Effector CD4-positive, alpha-beta T cell (primary cell): ENCODE measurements at regions not wholly inside any gene's neighbourhood (a gene's known extent, or its start where the extent isn't known, plus 50 kb on each side); places are given as distances from the start of the nearest gene placed in this dataset.
"Not testable (repeated sequence)": the region's sequence is repeated elsewhere in the genome, so short reads cannot be mapped to it uniquely, and the experiment has no call there.

Experiments
- DNase-seq: peaks from one replicate; pipeline ENCODE4 v3.0.0-alpha.2; 2020

- DNase-seq: no peak
Measured at GRCh38 chrX:45454290-45454689, 253.6 kb upstream of the DIPK2B start.

- DNase-seq: no peak
Measured at GRCh38 chrX:45449982-45450381, 249.3 kb upstream of the DIPK2B start.

- DNase-seq: no peak
Measured at GRCh38 chrX:45447995-45448394, 247.3 kb upstream of the DIPK2B start.

GRCh38 chrX:45447331-45447730 is 246.7 kb upstream of the DIPK2B start:
- DNase-seq: no peak

- DNase-seq: no peak
Measured at GRCh38 chrX:45445745-45446412, 245.2 kb upstream of the DIPK2B start.

- DNase-seq: no peak
Measured at GRCh38 chrX:45437186-45437585, 236.5 kb upstream of the DIPK2B start.

- no peak for DNase-seq
Measured at GRCh38 chrX:45435481-45435880, 234.8 kb upstream of the DIPK2B start.

GRCh38 chrX:45434231-45434630 is 233.6 kb upstream of the DIPK2B start:
- no peak for DNase-seq

GRCh38 chrX:45428831-45429230 is 228.2 kb upstream of the DIPK2B start:
- DNase-seq: no peak

- DNase-seq: no peak
Measured at GRCh38 chrX:45424326-45424725, 223.7 kb upstream of the DIPK2B start.

- no peak for DNase-seq
Measured at GRCh38 chrX:45422216-45422925, 221.7 kb upstream of the DIPK2B start.

GRCh38 chrX:45421806-45422205 is 221.1 kb upstream of the DIPK2B start:
- DNase-seq: no peak

GRCh38 chrX:45404206-45404605 is 203.5 kb upstream of the DIPK2B start:
- no peak for DNase-seq

GRCh38 chrX:45401923-45402322 is 201.2 kb upstream of the DIPK2B start:
- no peak for DNase-seq

GRCh38 chrX:45400951-45401725 is 200.5 kb upstream of the DIPK2B start:
- DNase-seq: not testable (repeated sequence)

- no peak for DNase-seq
Measured at GRCh38 chrX:45400027-45400779, 199.5 kb upstream of the DIPK2B start.

GRCh38 chrX:45385757-45386156 is 185.1 kb upstream of the DIPK2B start:
- DNase-seq: no peak

GRCh38 chrX:45381841-45382240 is 181.2 kb upstream of the DIPK2B start:
- no peak for DNase-seq

GRCh38 chrX:45381366-45381765 is 180.7 kb upstream of the DIPK2B start:
- DNase-seq: no peak

GRCh38 chrX:45379236-45379635 is 178.6 kb upstream of the DIPK2B start:
- no peak for DNase-seq

GRCh38 chrX:45372151-45372550 is 171.5 kb upstream of the DIPK2B start:
- DNase-seq: no peak

- no peak for DNase-seq
Measured at GRCh38 chrX:45368705-45369104, 168.0 kb upstream of the DIPK2B start.

- DNase-seq: no peak
Measured at GRCh38 chrX:45363596-45363995, 162.9 kb upstream of the DIPK2B start.
